ENCODE measurements at regions not wholly inside any gene's neighbourhood (a gene's known extent, or its start where the extent isn't known, plus 50 kb on each side); places are given as distances from the start of the nearest gene placed in this dataset.

DNA sequence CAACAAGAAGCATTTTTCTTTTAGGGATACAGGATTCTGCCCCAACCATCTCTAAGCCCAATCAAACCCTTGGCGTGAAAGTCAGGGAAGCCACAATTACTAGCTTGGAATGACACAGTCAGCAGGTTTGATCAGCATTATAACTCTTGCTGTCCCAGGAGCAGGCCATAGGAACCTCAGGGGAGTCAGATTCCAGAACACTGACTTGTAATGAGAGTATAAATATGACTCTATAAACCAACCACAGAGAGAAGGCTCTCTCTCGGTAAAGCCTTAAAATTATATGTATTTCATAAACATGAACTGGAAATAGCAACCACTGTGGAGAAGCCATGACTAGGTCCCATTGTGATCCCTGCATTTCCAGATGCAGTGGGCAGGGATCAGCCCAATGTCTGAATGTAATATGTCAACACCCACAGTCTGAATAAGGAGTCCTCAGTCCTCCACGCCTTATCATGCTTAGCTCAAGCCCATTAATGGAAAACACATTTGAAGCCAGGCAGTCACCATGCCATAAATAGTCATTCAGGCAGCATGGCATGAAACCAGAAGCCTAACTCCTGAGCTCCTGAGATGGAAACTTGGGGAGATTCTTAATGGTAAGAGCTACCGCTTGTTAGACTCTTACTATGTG is 99.1 kb upstream of the MTNR1B start:
- Histone ChIP-seq H3K9ac (ENCODE audit: low read depth in 1 of 2, low read length in 2 of 2) (no peak overlapping the region), H3K4me1 (ENCODE audit: control insufficient read depth in 4 of 4, insufficient read depth in 4 of 4, low read length in 3 of 4) (no peaks in the 10 kb centered on the region), H3K27me3 (ENCODE audit: control insufficient read depth in 4 of 4, insufficient read depth in 4 of 4, low read length in 3 of 4) (peaks cover 0 to 5% (median 0%) of the 10 kb centered on the region in 4 donors), H3K9me3 (ENCODE audit: control insufficient read depth in 4 of 4, low read length in 3 of 4) (no peaks in the 10 kb centered on the region), H3K27ac (ENCODE audit: low read depth in 1 of 2, low read length in 2 of 2) (no peak overlapping the region), H3K36me3 (ENCODE audit: control insufficient read depth in 4 of 4, insufficient read depth in 3 of 4, low read depth in 1 of 4, low read length in 3 of 4) (no peaks in the 10 kb centered on the region), H3K4me3 (ENCODE audit: low read depth in 1 of 3, low read length in 3 of 3) (no peak overlapping the region)
- TF ChIP-seq REST (IDR thresholded peaks at IDR 0.05): no peak
- 87% methylated on average over 4 of the region's 4 CpGs for WGBS
- DNase-seq (ENCODE audit: low spot score): no peak

DNA sequence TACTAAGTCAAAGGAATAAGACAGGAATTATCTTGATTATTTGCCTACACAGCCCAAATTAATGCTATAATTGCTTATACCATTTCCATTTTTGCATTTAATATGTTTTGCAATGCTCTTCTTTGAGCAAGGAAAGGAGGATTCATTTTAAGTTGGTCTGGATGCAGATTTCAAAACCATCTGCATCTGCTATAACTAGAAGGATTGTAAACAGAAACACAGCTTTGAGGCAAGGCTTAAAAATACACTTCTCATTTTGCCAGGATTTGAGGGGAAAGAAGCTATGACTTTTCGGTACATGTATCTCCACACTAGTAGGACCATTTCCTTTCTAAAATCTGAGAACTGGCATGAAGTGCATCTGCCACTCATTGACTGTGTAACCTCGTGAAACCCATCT is 95.9 kb upstream of the MTNR1B start:
- Histone ChIP-seq H3K9me3 (ENCODE audit: control insufficient read depth in 4 of 4, low read length in 3 of 4) (no peaks in the 10 kb centered on the region), H3K9ac (ENCODE audit: low read depth in 1 of 2, low read length in 2 of 2) (no peak overlapping the region), H3K27ac (ENCODE audit: low read depth in 1 of 2, low read length in 2 of 2) (no peak overlapping the region), H3K4me3 (ENCODE audit: low read depth in 1 of 3, low read length in 3 of 3) (no peak overlapping the region), H3K4me1 (ENCODE audit: control insufficient read depth in 4 of 4, insufficient read depth in 4 of 4, low read length in 3 of 4) (no peaks in the 10 kb centered on the region), H3K36me3 (ENCODE audit: control insufficient read depth in 4 of 4, insufficient read depth in 3 of 4, low read depth in 1 of 4, low read length in 3 of 4) (no peaks in the 10 kb centered on the region), H3K27me3 (ENCODE audit: control insufficient read depth in 4 of 4, insufficient read depth in 4 of 4, low read length in 3 of 4) (peaks cover 0 to 8% (median 0%) of the 10 kb centered on the region in 4 donors)
- DNase-seq (ENCODE audit: low spot score): no peak
- TF ChIP-seq, protein P1, sequence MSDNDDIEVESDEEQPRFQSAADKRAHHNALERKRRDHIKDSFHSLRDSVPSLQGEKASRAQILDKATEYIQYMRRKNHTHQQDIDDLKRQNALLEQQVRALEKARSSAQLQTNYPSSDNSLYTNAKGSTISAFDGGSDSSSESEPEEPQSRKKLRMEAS (IDR thresholded peaks at IDR 0.05): no peak
- TF ChIP-seq NR2F2 (IDR thresholded peaks at IDR 0.05) (no peak), JUND (IDR thresholded peaks at IDR 0.05) (no peak), FOXA2 (IDR thresholded peaks at IDR 0.05) (no peak), RAD21 (IDR thresholded peaks at IDR 0.05) (no peak), ZBTB33 (IDR thresholded peaks at IDR 0.05) (no peak)
- TF ChIP-seq, protein P2, sequence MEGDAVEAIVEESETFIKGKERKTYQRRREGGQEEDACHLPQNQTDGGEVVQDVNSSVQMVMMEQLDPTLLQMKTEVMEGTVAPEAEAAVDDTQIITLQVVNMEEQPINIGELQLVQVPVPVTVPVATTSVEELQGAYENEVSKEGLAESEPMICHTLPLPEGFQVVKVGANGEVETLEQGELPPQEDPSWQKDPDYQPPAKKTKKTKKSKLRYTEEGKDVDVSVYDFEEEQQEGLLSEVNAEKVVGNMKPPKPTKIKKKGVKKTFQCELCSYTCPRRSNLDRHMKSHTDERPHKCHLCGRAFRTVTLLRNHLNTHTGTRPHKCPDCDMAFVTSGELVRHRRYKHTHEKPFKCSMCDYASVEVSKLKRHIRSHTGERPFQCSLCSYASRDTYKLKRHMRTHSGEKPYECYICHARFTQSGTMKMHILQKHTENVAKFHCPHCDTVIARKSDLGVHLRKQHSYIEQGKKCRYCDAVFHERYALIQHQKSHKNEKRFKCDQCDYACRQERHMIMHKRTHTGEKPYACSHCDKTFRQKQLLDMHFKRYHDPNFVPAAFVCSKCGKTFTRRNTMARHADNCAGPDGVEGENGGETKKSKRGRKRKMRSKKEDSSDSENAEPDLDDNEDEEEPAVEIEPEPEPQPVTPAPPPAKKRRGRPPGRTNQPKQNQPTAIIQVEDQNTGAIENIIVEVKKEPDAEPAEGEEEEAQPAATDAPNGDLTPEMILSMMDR (IDR thresholded peaks at IDR 0.05; ENCODE audit: low read depth, low read length, missing input control): no peak
- WGBS: 78% methylated on average over 2 of the region's 2 CpGs

GRCh38 chr11:92875473-92875872 is 94.0 kb upstream of the MTNR1B start:
- Histone ChIP-seq H3K9ac (ENCODE audit: low read depth in 1 of 2, low read length in 2 of 2) (no peak overlapping the region), H3K4me1 (ENCODE audit: control insufficient read depth in 4 of 4, insufficient read depth in 4 of 4, low read length in 3 of 4) (no peaks in the 10 kb centered on the region), H3K9me3 (ENCODE audit: control insufficient read depth in 4 of 4, low read length in 3 of 4) (no peaks in the 10 kb centered on the region), H3K27me3 (ENCODE audit: control insufficient read depth in 4 of 4, insufficient read depth in 4 of 4, low read length in 3 of 4) (peaks cover 0 to 3% (median 0%) of the 10 kb centered on the region in 4 donors), H3K4me3 (ENCODE audit: low read depth in 1 of 3, low read length in 3 of 3) (no peak overlapping the region), H3K36me3 (ENCODE audit: control insufficient read depth in 4 of 4, insufficient read depth in 3 of 4, low read depth in 1 of 4, low read length in 3 of 4) (no peaks in the 10 kb centered on the region), H3K27ac (ENCODE audit: low read depth in 1 of 2, low read length in 2 of 2) (no peak overlapping the region)
- no peak for DNase-seq (ENCODE audit: low spot score)
- 81% methylated on average over 4 of the region's 4 CpGs for WGBS
- TF ChIP-seq RXRA (IDR thresholded peaks at IDR 0.05) (no peak), JUND (IDR thresholded peaks at IDR 0.05) (no peak), NR2F2 (IDR thresholded peaks at IDR 0.05) (no peak), RAD21 (IDR thresholded peaks at IDR 0.05) (no peak), YY1 (IDR thresholded peaks at IDR 0.05) (no peak), TAF1 (conservative IDR thresholded peaks at IDR 0.05) (no peak), FOXA2 (IDR thresholded peaks at IDR 0.05) (no peak), EGR1 (IDR thresholded peaks at IDR 0.05; ENCODE audit: low read depth in 2 of 2) (no peak), FOXA1 (IDR thresholded peaks at IDR 0.05) (no peak), GABPA (IDR thresholded peaks at IDR 0.05 in 1 of 2, conservative IDR thresholded peaks at IDR 0.05 in 1 of 2) (no peak)
- TF ChIP-seq, protein P2 (IDR thresholded peaks at IDR 0.05; ENCODE audit: low read depth, low read length, missing input control): no peak

All from liver (tissue), 8 donors.